ENCODE measurements at regions not wholly inside any gene's neighbourhood (a gene's known extent, or its start where the extent isn't known, plus 50 kb on each side); places are given as distances from the start of the nearest gene placed in this dataset.

DNA sequence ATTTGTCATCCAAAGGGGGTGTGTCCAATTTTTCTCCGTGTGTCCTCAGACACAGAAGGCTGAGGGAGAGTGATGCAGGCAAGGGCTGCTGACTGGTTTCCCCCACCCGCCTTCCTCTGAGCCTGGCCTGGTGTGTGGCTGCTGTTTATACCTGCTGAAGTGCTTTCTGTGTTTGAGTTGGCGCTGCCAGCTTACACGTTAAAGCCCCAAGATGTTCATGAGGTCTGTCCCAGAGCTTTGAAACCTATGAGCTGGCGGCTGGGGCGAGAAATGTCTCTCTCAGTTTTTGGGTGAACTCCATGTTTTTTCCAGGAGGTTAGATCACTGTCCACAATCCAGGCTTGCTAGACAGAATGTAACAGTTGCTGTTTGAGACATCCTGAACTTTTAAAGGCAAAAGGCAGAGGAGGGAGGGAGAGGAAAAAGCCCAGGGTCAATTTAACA, 69.0 kb upstream of the CCN2 start:
- TF ChIP-seq, protein P1, sequence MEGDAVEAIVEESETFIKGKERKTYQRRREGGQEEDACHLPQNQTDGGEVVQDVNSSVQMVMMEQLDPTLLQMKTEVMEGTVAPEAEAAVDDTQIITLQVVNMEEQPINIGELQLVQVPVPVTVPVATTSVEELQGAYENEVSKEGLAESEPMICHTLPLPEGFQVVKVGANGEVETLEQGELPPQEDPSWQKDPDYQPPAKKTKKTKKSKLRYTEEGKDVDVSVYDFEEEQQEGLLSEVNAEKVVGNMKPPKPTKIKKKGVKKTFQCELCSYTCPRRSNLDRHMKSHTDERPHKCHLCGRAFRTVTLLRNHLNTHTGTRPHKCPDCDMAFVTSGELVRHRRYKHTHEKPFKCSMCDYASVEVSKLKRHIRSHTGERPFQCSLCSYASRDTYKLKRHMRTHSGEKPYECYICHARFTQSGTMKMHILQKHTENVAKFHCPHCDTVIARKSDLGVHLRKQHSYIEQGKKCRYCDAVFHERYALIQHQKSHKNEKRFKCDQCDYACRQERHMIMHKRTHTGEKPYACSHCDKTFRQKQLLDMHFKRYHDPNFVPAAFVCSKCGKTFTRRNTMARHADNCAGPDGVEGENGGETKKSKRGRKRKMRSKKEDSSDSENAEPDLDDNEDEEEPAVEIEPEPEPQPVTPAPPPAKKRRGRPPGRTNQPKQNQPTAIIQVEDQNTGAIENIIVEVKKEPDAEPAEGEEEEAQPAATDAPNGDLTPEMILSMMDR (conservative IDR thresholded peaks at IDR 0.05): no peak
- TF ChIP-seq ZFX (IDR thresholded peaks at IDR 0.05): no peak
- H3K27ac ChIP-seq: no peak overlapping the region

DNA sequence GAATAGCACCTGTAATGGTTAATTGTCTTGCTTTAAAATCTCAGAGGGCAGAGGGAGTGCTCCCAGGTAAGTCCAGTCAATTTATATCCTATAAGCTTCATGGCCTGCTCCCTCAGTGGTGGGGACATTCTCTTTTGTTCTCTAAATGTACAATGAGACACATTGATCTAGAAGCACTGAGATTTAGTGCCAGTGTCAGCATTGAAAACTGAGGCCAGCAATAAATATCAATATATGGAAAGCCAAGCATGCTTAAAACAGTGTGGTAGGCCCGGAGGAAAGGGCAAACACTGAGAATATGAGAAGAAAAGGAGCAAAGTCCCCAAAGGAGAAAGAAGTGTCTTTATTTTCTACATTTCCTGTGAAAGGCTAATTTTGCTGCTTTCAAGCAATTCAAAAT, 68.4 kb upstream of the CCN2 start:
- TF ChIP-seq, protein P1 (conservative IDR thresholded peaks at IDR 0.05): no peak
- H3K27ac ChIP-seq: no peak overlapping the region

GRCh38 chr6:132017942-132018341, 66.8 kb upstream of the CCN2 start:
- no peak overlapping the region for H3K27ac ChIP-seq
- TF ChIP-seq, protein P1 (conservative IDR thresholded peaks at IDR 0.05): no peak
- TF ChIP-seq ZFX (IDR thresholded peaks at IDR 0.05): no peak

DNA sequence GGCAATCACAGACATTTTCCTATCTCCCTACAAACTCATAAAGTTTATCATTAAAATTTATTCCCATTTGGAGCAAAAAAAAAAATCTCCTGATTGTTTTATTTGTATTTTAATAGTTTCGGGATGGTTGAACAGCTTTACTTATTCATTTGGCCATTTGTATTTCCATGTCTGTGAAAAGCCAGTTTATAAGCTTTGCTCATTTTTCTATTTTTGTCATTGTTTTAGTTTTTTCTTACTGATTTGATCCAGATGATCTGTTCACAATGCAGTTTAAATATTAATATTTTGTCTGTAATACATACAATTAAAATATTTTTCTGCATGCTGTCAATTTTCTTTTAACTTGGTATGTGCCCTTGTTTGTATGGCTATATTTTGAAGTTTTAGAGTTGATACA, 65.2 kb upstream of the CCN2 start:
- TF ChIP-seq, protein P1 (conservative IDR thresholded peaks at IDR 0.05): no peak
- no peak for TF ChIP-seq ZFX (IDR thresholded peaks at IDR 0.05)
- H3K27ac ChIP-seq: no peak overlapping the region

DNA sequence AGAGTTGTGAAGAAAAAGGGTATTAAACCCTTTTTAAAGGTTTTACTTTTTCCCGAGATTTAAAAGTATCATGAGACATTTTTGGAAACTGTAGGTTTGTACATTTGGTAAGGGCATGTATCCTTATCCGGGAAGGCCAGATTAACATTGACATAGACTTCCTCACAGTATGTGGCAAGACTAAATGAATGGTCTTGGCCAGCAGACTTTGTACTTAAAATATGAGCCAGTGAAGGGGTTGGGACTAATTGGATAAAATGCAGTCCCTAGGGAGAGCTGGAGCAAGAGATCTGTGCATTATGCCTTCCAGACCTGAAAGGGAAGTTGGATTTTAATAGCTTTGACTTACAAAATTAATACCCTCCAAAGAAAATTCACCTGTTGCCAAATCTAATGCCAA, 60.4 kb upstream of the CCN2 start:
- H3K27ac ChIP-seq: no peak overlapping the region
- TF ChIP-seq, protein P1 (conservative IDR thresholded peaks at IDR 0.05): no peak
- no peak for TF ChIP-seq ZFX (IDR thresholded peaks at IDR 0.05)

GRCh38 chr6:132009175-132009574, 58.0 kb upstream of the CCN2 start:
- TF ChIP-seq, protein P1 (conservative IDR thresholded peaks at IDR 0.05): no peak
- TF ChIP-seq ZFX (IDR thresholded peaks at IDR 0.05): no peak
- H3K27ac ChIP-seq: no peak overlapping the region

GRCh38 chr6:132007474-132008190, 56.5 kb upstream of the CCN2 start:
- H3K27ac ChIP-seq: no peak overlapping the region
- TF ChIP-seq, protein P1 (conservative IDR thresholded peaks at IDR 0.05): no peak
- no peak for TF ChIP-seq ZFX (IDR thresholded peaks at IDR 0.05)
